ENCODE measurements at regions not wholly inside any gene's neighbourhood (a gene's known extent, or its start where the extent isn't known, plus 50 kb on each side); places are given as distances from the start of the nearest gene placed in this dataset.

DNA sequence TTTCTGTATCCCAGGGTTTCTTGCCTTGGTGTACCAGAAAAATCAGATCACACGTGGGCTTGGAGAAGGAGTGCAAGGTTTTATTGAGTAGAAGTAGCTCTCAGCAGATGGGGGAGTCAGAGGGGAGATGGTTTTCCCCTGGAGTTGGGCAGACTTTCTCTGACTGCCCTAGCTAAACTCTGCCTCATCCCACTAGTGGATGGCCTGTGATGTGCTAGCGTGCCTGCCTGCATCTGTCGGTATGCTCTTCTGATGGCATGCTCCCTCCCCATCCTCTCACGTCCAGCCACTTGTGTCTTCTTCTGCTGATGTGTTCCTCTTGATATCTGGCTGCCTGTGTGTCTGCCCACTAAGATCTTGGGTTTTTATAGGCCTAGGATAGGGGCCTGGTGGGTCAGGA lies 616.1 kb upstream of the RGMB start:
- DNase-seq (ENCODE audit: low spot score) (no peak), ATAC-seq (ENCODE audit: insufficient number of reproducible peaks, low FRiP score, low read depth) (no peak)
- no peaks in the 10 kb centered on the region for H3K36me3 ChIP-seq
- no peaks in the 10 kb centered on the region for H3K4me1 ChIP-seq (ENCODE audit: control insufficient read depth in 1 of 2, low read depth in 2 of 2)
- H3K9me3 ChIP-seq = no peaks in the 10 kb centered on the region
- no peak overlapping the region for H3K27ac ChIP-seq
- TF ChIP-seq, protein P1, sequence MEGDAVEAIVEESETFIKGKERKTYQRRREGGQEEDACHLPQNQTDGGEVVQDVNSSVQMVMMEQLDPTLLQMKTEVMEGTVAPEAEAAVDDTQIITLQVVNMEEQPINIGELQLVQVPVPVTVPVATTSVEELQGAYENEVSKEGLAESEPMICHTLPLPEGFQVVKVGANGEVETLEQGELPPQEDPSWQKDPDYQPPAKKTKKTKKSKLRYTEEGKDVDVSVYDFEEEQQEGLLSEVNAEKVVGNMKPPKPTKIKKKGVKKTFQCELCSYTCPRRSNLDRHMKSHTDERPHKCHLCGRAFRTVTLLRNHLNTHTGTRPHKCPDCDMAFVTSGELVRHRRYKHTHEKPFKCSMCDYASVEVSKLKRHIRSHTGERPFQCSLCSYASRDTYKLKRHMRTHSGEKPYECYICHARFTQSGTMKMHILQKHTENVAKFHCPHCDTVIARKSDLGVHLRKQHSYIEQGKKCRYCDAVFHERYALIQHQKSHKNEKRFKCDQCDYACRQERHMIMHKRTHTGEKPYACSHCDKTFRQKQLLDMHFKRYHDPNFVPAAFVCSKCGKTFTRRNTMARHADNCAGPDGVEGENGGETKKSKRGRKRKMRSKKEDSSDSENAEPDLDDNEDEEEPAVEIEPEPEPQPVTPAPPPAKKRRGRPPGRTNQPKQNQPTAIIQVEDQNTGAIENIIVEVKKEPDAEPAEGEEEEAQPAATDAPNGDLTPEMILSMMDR (IDR thresholded peaks at IDR 0.05) = no peak
- no peak overlapping the region for H3K4me3 ChIP-seq
- no peaks in the 10 kb centered on the region for H3K27me3 ChIP-seq (replicated peaks; ENCODE audit: insufficient read depth)

DNA sequence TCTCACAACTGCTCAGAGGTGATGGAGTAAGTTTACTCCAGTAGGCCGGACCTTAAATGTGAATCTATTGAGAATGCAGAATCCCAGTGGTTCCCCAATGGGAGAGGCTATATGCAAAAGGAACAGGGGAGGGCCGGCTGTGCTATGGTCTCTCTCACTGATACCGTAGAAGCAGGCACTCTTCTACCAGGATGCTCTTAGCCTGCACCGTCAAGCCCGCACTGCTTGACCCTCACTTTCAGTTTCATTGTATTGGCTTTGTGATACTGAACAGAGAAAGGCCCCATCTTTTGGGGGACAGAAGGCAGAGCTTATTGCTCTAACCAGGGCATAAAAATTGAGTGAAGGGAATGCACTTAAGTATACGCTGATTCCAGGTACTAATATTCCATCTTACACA lies 615.0 kb upstream of the RGMB start:
- ATAC-seq (ENCODE audit: insufficient number of reproducible peaks, low FRiP score, low read depth) (no peak), DNase-seq (ENCODE audit: low spot score) (no peak)
- H3K4me3 ChIP-seq = no peak overlapping the region
- H3K9me3 ChIP-seq = no peaks in the 10 kb centered on the region
- no peak overlapping the region for H3K27ac ChIP-seq
- no peaks in the 10 kb centered on the region for H3K36me3 ChIP-seq
- no peaks in the 10 kb centered on the region for H3K4me1 ChIP-seq (ENCODE audit: control insufficient read depth in 1 of 2, low read depth in 2 of 2)
- TF ChIP-seq, protein P1 (IDR thresholded peaks at IDR 0.05) = no peak
- no peaks in the 10 kb centered on the region for H3K27me3 ChIP-seq (replicated peaks; ENCODE audit: insufficient read depth)

DNA sequence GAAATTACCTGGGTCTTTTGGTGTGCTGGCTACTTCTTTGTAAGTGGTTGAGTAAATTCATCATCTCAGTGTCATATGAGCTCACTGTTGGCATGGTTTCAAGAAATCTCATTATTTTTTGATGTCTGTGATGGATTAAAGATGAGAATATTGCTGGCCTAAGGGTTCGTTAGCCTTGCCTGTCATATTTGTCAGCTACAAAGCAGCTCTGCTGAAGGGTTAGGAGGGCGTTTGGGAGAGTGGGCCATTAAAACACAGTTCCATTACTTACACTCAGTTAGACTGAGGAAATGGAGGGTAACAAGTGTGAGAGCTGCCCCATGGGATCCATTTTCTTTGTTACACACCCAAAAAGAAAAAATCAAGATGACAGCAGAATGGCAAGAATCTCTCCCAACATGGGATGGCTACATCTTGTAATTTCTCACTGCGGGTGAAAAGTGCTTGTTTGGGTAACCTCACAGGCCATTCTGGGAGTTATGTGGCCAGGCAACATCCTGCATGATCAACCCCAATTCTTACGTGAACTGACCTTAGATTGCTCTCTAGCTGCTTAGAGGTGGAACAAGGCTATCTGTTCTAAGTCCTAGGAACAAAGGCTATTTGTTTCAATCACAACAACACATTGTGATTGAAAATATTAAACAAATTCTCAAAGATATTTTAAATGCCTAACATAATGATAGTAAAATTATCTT lies 609.5 kb upstream of the RGMB start:
- H3K36me3 ChIP-seq = no peaks in the 10 kb centered on the region
- no peak overlapping the region for H3K27ac ChIP-seq
- ATAC-seq (ENCODE audit: insufficient number of reproducible peaks, low FRiP score, low read depth) = no peak
- no peaks in the 10 kb centered on the region for H3K4me1 ChIP-seq (ENCODE audit: control insufficient read depth in 1 of 2, low read depth in 2 of 2)
- no peak for DNase-seq (ENCODE audit: low spot score)
- H3K9me3 ChIP-seq = no peaks in the 10 kb centered on the region
- TF ChIP-seq, protein P1 (IDR thresholded peaks at IDR 0.05) = no peak
- no peak overlapping the region for H3K4me3 ChIP-seq
- H3K27me3 ChIP-seq (replicated peaks; ENCODE audit: insufficient read depth) = no peaks in the 10 kb centered on the region

DNA sequence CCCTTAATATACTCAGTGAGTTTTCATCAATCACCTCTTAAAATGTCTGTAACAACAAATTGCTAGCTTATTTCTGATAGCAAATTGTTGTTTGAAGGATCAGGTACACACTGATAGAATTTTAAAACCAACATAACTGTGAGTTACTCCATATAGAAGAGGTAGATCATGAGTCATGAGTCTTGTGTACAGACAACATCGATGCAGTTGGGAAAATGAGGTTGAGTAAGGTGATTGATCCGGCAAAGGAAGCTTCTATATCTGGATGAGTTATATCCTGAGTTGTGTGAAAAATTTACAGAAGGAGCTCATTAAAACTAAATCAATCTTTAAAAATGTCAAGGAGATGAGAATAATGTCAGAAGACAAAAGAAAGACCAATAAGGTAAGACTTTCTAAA lies 604.6 kb upstream of the RGMB start:
- ATAC-seq (ENCODE audit: insufficient number of reproducible peaks, low FRiP score, low read depth) (no peak), DNase-seq (ENCODE audit: low spot score) (no peak)
- TF ChIP-seq, protein P1 (IDR thresholded peaks at IDR 0.05) = no peak
- Histone ChIP-seq H3K27ac (no peak overlapping the region), H3K9me3 (no peaks in the 10 kb centered on the region), H3K36me3 (no peaks in the 10 kb centered on the region), H3K4me1 (ENCODE audit: control insufficient read depth in 1 of 2, low read depth in 2 of 2) (no peaks in the 10 kb centered on the region), H3K4me3 (no peak overlapping the region), H3K27me3 (replicated peaks; ENCODE audit: insufficient read depth) (no peaks in the 10 kb centered on the region)

DNA sequence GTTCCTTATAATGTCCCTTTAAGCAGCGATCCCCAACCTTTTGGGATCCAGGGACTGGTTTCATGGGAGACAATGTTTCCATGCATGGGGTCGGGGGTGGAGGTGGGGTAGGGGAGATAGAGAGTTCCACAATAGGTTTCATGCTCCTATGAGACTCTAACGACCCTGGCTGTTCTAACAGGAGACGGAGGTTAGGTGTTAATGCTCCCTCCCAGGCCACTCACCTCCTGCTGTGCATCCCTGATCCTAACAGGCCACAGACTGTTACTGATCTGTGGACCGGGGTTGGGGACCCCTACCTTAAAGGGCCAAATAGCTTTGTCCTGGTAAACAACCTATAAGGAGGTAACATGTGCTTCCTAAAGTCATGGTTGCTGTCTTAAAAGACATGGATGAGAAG lies 602.5 kb upstream of the RGMB start:
- no peak overlapping the region for H3K27ac ChIP-seq
- no peak for ATAC-seq (ENCODE audit: insufficient number of reproducible peaks, low FRiP score, low read depth)

More for the DNA sequence above, 602.5 kb upstream of the RGMB start:
- no peaks in the 10 kb centered on the region for H3K36me3 ChIP-seq
- no peaks in the 10 kb centered on the region for H3K9me3 ChIP-seq
- no peaks in the 10 kb centered on the region for H3K4me1 ChIP-seq (ENCODE audit: control insufficient read depth in 1 of 2, low read depth in 2 of 2)
- no peak for DNase-seq (ENCODE audit: low spot score)
- TF ChIP-seq, protein P1 (IDR thresholded peaks at IDR 0.05) = no peak
- no peak overlapping the region for H3K4me3 ChIP-seq
- no peaks in the 10 kb centered on the region for H3K27me3 ChIP-seq (replicated peaks; ENCODE audit: insufficient read depth)

Measured in thoracic aorta (tissue), 2 donors.